DND-41 (cell line): ENCODE measurements at regions not wholly inside any gene's neighbourhood (a gene's known extent, or its start where the extent isn't known, plus 50 kb on each side); places are given as distances from the start of the nearest gene placed in this dataset.

Experiments used
- ATAC-seq: fragments of 200-7000 bp; cut with Tn5 transposase; 3 replicates; pipeline ENCODE4 v1.9.1; 2021; ENCODE audit warnings: low read depth; ENCODE audit not compliant: insufficient read depth
- DNase-seq: peaks from one replicate; pipeline ENCODE4 v3.0.0-alpha.2; 2020
- H2AFZ ChIP-seq: 2 replicates; pipeline ENCODE4 v1.6.0; 2012; ENCODE audit warnings: low read depth, low read length
- H3K27ac ChIP-seq: 2 replicates; pipeline ENCODE4 v1.5.1; 2012; ENCODE audit warnings: low read length, inconsistent platforms
- H3K27me3 ChIP-seq: fragments of 200-600 bp; sonication (generic); 2 replicates; pipeline ENCODE4 v1.6.0; 2012; ENCODE audit warnings: low read length, mild to moderate bottlenecking, inconsistent platforms; ENCODE audit not compliant: insufficient read depth, poor library complexity
- H3K36me3 ChIP-seq: 2 replicates; pipeline ENCODE4 v1.5.1; 2012; ENCODE audit warnings: low read length, inconsistent platforms; ENCODE audit not compliant: insufficient read depth
- H3K4me1 ChIP-seq: 2 replicates; pipeline ENCODE4 v1.5.1; 2012; ENCODE audit warnings: mild to moderate bottlenecking, low read length; ENCODE audit not compliant: insufficient read depth
- H3K4me2 ChIP-seq: 2 replicates; pipeline ENCODE4 v1.6.0; 2012; ENCODE audit warnings: mild to moderate bottlenecking, moderate library complexity, low read length, inconsistent platforms; ENCODE audit not compliant: insufficient read depth
- H3K4me3 ChIP-seq, 2 experiments: fragments of 200-600 bp in 1 of 2; shearing (Covaris generic) in 1 of 2; 2 replicates each; pipeline ENCODE4 v1.5.1; 2012 to 2016; ENCODE audit warnings: inconsistent platforms in 2 of 2, low read length in 2 of 2, mild to moderate bottlenecking in 2 of 2, low read depth in 1 of 2, moderate library complexity in 1 of 2
- H3K79me2 ChIP-seq: 2 replicates; pipeline ENCODE4 v1.6.0; 2012; ENCODE audit warnings: low read length, inconsistent platforms; ENCODE audit not compliant: insufficient read depth
- H3K9ac ChIP-seq: 2 replicates; pipeline ENCODE4 v1.6.0; 2012; ENCODE audit warnings: low read depth, mild to moderate bottlenecking, inconsistent platforms, low read length, moderate library complexity
- H3K9me3 ChIP-seq: 2 replicates; pipeline ENCODE4 v1.5.1; 2012; ENCODE audit warnings: low read length, moderate library complexity, mild to moderate bottlenecking, inconsistent platforms; ENCODE audit not compliant: insufficient read depth, severe bottlenecking
- H4K20me1 ChIP-seq: 2 replicates; pipeline ENCODE4 v1.6.0; 2012; ENCODE audit warnings: low read length; ENCODE audit not compliant: insufficient read depth
- CTCF ChIP-seq: IDR thresholded peaks from 2 replicates; pipeline ENCODE4 v1.5.1; 2012; ENCODE audit warnings: borderline replicate concordance, low read length, moderate library complexity, mild to moderate bottlenecking; ENCODE audit not compliant: poor library complexity, severe bottlenecking; ENCODE audit errors: extremely low read depth
- EZH2 ChIP-seq: IDR thresholded peaks from 3 replicates; pipeline ENCODE4 v1.6.1; 2012; ENCODE audit warnings: borderline replicate concordance, low read depth, mild to moderate bottlenecking, moderate library complexity, low read length, inconsistent platforms; ENCODE audit not compliant: severe bottlenecking

GRCh38 chr4:71635139-71635748 lies 148.6 kb downstream of the GC start:
- H3K79me2 ChIP-seq = no peaks in the 10 kb centered on the region
- H4K20me1 ChIP-seq = no peaks in the 10 kb centered on the region
- no peak overlapping the region for H3K9ac ChIP-seq
- no peak overlapping the region for H2AFZ ChIP-seq
- H3K4me1 ChIP-seq = no peaks in the 10 kb centered on the region
- TF ChIP-seq CTCF (no peak), EZH2 (no peak)
- ATAC-seq (no peak), DNase-seq (no peak)
- H3K4me2 ChIP-seq = no peak overlapping the region
- peaks cover 4% of the 10 kb centered on the region for H3K9me3 ChIP-seq
- H3K36me3 ChIP-seq = no peaks in the 10 kb centered on the region
- no peak overlapping the region for H3K4me3 ChIP-seq
- no peak overlapping the region for H3K27ac ChIP-seq
- no peaks in the 10 kb centered on the region for H3K27me3 ChIP-seq

- ATAC-seq (no peak), DNase-seq (no peak)
- no peaks in the 10 kb centered on the region for H3K36me3 ChIP-seq
- H2AFZ ChIP-seq = no peak overlapping the region
- no peaks in the 10 kb centered on the region for H3K4me1 ChIP-seq
- TF ChIP-seq CTCF (no peak), EZH2 (no peak)
- H3K9ac ChIP-seq = no peak overlapping the region
- H3K4me2 ChIP-seq = no peak overlapping the region
- H3K27me3 ChIP-seq = no peaks in the 10 kb centered on the region
- no peak overlapping the region for H3K27ac ChIP-seq
- no peak overlapping the region for H3K4me3 ChIP-seq
- H3K9me3 ChIP-seq = peaks cover 4% of the 10 kb centered on the region
- no peaks in the 10 kb centered on the region for H4K20me1 ChIP-seq
- no peaks in the 10 kb centered on the region for H3K79me2 ChIP-seq
These were observed 149.5 kb downstream of the GC start for GRCh38 chr4:71634364-71634763.

- no peaks in the 10 kb centered on the region for H3K27me3 ChIP-seq
- no peaks in the 10 kb centered on the region for H3K9me3 ChIP-seq
- H3K9ac ChIP-seq = no peak overlapping the region
- no peak overlapping the region for H3K4me3 ChIP-seq
- H3K4me1 ChIP-seq = no peaks in the 10 kb centered on the region
- H3K79me2 ChIP-seq = no peaks in the 10 kb centered on the region
- H4K20me1 ChIP-seq = no peaks in the 10 kb centered on the region
- no peak for ATAC-seq
- H3K27ac ChIP-seq = no peak overlapping the region
- no peak overlapping the region for H2AFZ ChIP-seq
- no peak for TF ChIP-seq EZH2
- no peak for TF ChIP-seq CTCF
- no peak for DNase-seq
- no peak overlapping the region for H3K4me2 ChIP-seq
- H3K36me3 ChIP-seq = no peaks in the 10 kb centered on the region
These were observed 153.1 kb downstream of the GC start for GRCh38 chr4:71630803-71631202.
